Suprapubic skin (tissue), 3 donors: ENCODE measurements at regions not wholly inside any gene's neighbourhood (a gene's known extent, or its start where the extent isn't known, plus 50 kb on each side); places are given as distances from the start of the nearest gene placed in this dataset.

Experiments used
- CTCF ChIP-seq, 2 donors: fragments of 200-600 bp in 1 of 2; fragments of 450-650 bp in 1 of 2; sonication (generic) in 1 of 2; IDR thresholded peaks; one replicate each; pipeline ENCODE4 v1.5.1; 2016 to 2019; ENCODE audit warnings: antibody characterized with exemption in 2 of 2, mild to moderate bottlenecking in 1 of 2, moderate library complexity in 1 of 2
- EP300 ChIP-seq: sonication (generic); formaldehyde crosslinking; IDR thresholded peaks from one replicate; pipeline ENCODE4 v1.6.1; 2017; ENCODE audit warnings: antibody characterized with exemption
- POLR2A ChIP-seq, 2 donors: fragments of 450-650 bp; IDR thresholded peaks; one replicate each; pipeline ENCODE4 v1.6.1; 2017; ENCODE audit warnings: antibody characterized with exemption in 2 of 2, mild to moderate bottlenecking in 2 of 2, moderate library complexity in 2 of 2

- no peak for TF ChIP-seq EP300
- no peak for TF ChIP-seq CTCF (IDR thresholded peaks at IDR 0.05)
- TF ChIP-seq POLR2A (IDR thresholded peaks at IDR 0.05), result no peak
Observed at GRCh38 chr5:74953937-74954720, 87.9 kb upstream of the FAM169A start.
